ENCODE measurements at regions not wholly inside any gene's neighbourhood (a gene's known extent, or its start where the extent isn't known, plus 50 kb on each side); places are given as distances from the start of the nearest gene placed in this dataset.
"Not testable (repeated sequence)": the region's sequence is repeated elsewhere in the genome, so short reads cannot be mapped to it uniquely, and the experiment has no call there.

GRCh38 chr10:76815505-76815904 lies 822.1 kb downstream of the KCNMA1 start:
- DNase-seq: not testable (repeated sequence)

- no peak for DNase-seq
Measured at GRCh38 chr10:76811430-76811829, 826.2 kb downstream of the KCNMA1 start.

- DNase-seq: no peak
Measured at GRCh38 chr10:76788452-76788811, 849.2 kb downstream of the KCNMA1 start.

GRCh38 chr10:76787746-76788451 lies 849.7 kb downstream of the KCNMA1 start:
- no peak for DNase-seq

- DNase-seq: no peak
Measured at GRCh38 chr10:76786504-76787072, 851.0 kb downstream of the KCNMA1 start.

- DNase-seq: no peak
Measured at GRCh38 chr10:76784076-76784475, 853.5 kb downstream of the KCNMA1 start.

GRCh38 chr10:76779796-76780301 lies 857.8 kb downstream of the KCNMA1 start:
- peak; percentile 34 for DNase-seq

GRCh38 chr10:76778914-76779795 lies 858.5 kb downstream of the KCNMA1 start:
- DNase-seq: peak; percentile 16

GRCh38 chr10:76774987-76775603 lies 862.5 kb downstream of the KCNMA1 start:
- DNase-seq: no peak

- no peak for DNase-seq
Measured at GRCh38 chr10:76769582-76769981, 868.0 kb downstream of the KCNMA1 start.

- DNase-seq: no peak
Measured at GRCh38 chr10:76769161-76769560, 868.4 kb downstream of the KCNMA1 start.

GRCh38 chr10:76766682-76767081 lies 870.9 kb downstream of the KCNMA1 start:
- no peak for DNase-seq

- DNase-seq: not testable (repeated sequence)
Measured at GRCh38 chr10:76764921-76765320, 872.7 kb downstream of the KCNMA1 start.

- no peak for DNase-seq
Measured at GRCh38 chr10:76764177-76764576, 873.4 kb downstream of the KCNMA1 start.

- DNase-seq: no peak
Measured at GRCh38 chr10:76763376-76763775, 874.2 kb downstream of the KCNMA1 start.

GRCh38 chr10:76759681-76760080 lies 877.9 kb downstream of the KCNMA1 start:
- DNase-seq: no peak

GRCh38 chr10:76743169-76743568 lies 894.4 kb downstream of the KCNMA1 start:
- DNase-seq: no peak

- no peak for DNase-seq
Measured at GRCh38 chr10:76740514-76740913, 897.1 kb downstream of the KCNMA1 start.

GRCh38 chr10:76738991-76739390 lies 898.6 kb downstream of the KCNMA1 start:
- no peak for DNase-seq

- no peak for DNase-seq
Measured at GRCh38 chr10:76736815-76737618, 900.6 kb downstream of the KCNMA1 start.

- no peak for DNase-seq
Measured at GRCh38 chr10:76736392-76736791, 901.2 kb downstream of the KCNMA1 start.

Measured in renal pelvis (tissue), 1 donor.